Inferior parietal cortex (tissue), 1 donor: ENCODE measurements at regions not wholly inside any gene's neighbourhood (a gene's known extent, or its start where the extent isn't known, plus 50 kb on each side); places are given as distances from the start of the nearest gene placed in this dataset.

ENCODE experiments used
- DNase-seq: peaks from one replicate; pipeline ENCODE4 v3.0.0-alpha.2; 2016; ENCODE audit errors: extremely low spot score

GRCh38 chr1:43065616-43066399 is 106.3 kb downstream of the EBNA1BP2 start:
- DNase-seq = no peak

GRCh38 chr1:43065191-43065590 is 106.5 kb upstream of the SLC2A1 start:
- no peak for DNase-seq

GRCh38 chr1:43063394-43064219 is 104.9 kb upstream of the SLC2A1 start:
- no peak for DNase-seq

GRCh38 chr1:43062527-43063095 is 103.9 kb upstream of the SLC2A1 start:
- DNase-seq = no peak

- DNase-seq = no peak
Measured at GRCh38 chr1:43061757-43062156, 103.1 kb upstream of the SLC2A1 start.

- no peak for DNase-seq
Measured at GRCh38 chr1:43059640-43060574, 101.2 kb upstream of the SLC2A1 start.

GRCh38 chr1:43058545-43059360 is 100.1 kb upstream of the SLC2A1 start:
- DNase-seq = no peak

GRCh38 chr1:43058056-43058455 is 99.4 kb upstream of the SLC2A1 start:
- DNase-seq = no peak

GRCh38 chr1:43057567-43057966 is 98.9 kb upstream of the SLC2A1 start:
- no peak for DNase-seq

GRCh38 chr1:43056981-43057391 is 98.3 kb upstream of the SLC2A1 start:
- DNase-seq = no peak

GRCh38 chr1:43056460-43056859 is 97.8 kb upstream of the SLC2A1 start:
- no peak for DNase-seq

- DNase-seq = no peak
Measured at GRCh38 chr1:43054961-43055360, 96.3 kb upstream of the SLC2A1 start.

GRCh38 chr1:43052786-43053439 is 94.2 kb upstream of the SLC2A1 start:
- DNase-seq = no peak

GRCh38 chr1:43052322-43052721 is 93.7 kb upstream of the SLC2A1 start:
- DNase-seq = no peak

GRCh38 chr1:43049481-43049880 is 90.8 kb upstream of the SLC2A1 start:
- DNase-seq = no peak

- no peak for DNase-seq
Measured at GRCh38 chr1:43048601-43049011, 89.9 kb upstream of the SLC2A1 start.

GRCh38 chr1:43047135-43047534 is 88.5 kb upstream of the SLC2A1 start:
- DNase-seq = no peak

- DNase-seq = no peak
Measured at GRCh38 chr1:43044572-43045361, 86.1 kb upstream of the SLC2A1 start.

GRCh38 chr1:43043695-43044094 is 85.0 kb upstream of the SLC2A1 start:
- DNase-seq = no peak
